ENCODE measurements at regions not wholly inside any gene's neighbourhood (a gene's known extent, or its start where the extent isn't known, plus 50 kb on each side); places are given as distances from the start of the nearest gene placed in this dataset.

GRCh38 chr16:55389426-55390073, 65.5 kb downstream of the IRX6 start:
- CTCF ChIA-PET: no interaction called here
- no peak for TF ChIP-seq FOXM1 (IDR thresholded peaks at IDR 0.05; ENCODE audit: borderline replicate concordance)
- no peak for TF ChIP-seq TARDBP (IDR thresholded peaks at IDR 0.05)
- no peak for TF ChIP-seq FOXA1 (IDR thresholded peaks at IDR 0.05)
- TF ChIP-seq PKNOX1 (IDR thresholded peaks at IDR 0.05): no peak
- no peak for TF ChIP-seq SP1 (IDR thresholded peaks at IDR 0.05)
- POLR2A ChIA-PET: interaction anchor here (0.6 kb wide), 1 partner anchor 1711 kb away, joined by 4 read pairs; no protein-coding TSS in a partner anchor

GRCh38 chr16:55390630-55391237, 66.7 kb downstream of the IRX6 start:
- ChIA-PET CTCF (interaction anchor here (1.2 kb wide), 1 partner anchor 11 kb away, joined by 3 read pairs; no protein-coding TSS in a partner anchor), POLR2A (no interaction called here)
- DNase-seq (ENCODE audit: extremely low spot score): no peak
- TF ChIP-seq PKNOX1 (IDR thresholded peaks at IDR 0.05): no peak
- TF ChIP-seq CTBP1 (IDR thresholded peaks at IDR 0.05; ENCODE audit: borderline replicate concordance): no peak
- no peak for TF ChIP-seq FOXM1 (IDR thresholded peaks at IDR 0.05; ENCODE audit: borderline replicate concordance)
- no peak for TF ChIP-seq NFRKB (IDR thresholded peaks at IDR 0.05)
- TF ChIP-seq FOXA1 (IDR thresholded peaks at IDR 0.05): no peak
- TF ChIP-seq SP1 (IDR thresholded peaks at IDR 0.05): no peak
- no peak for TF ChIP-seq LEF1 (IDR thresholded peaks at IDR 0.05; ENCODE audit: borderline replicate concordance)
- no peak for TF ChIP-seq ELF4 (IDR thresholded peaks at IDR 0.05)
- no peak for TF ChIP-seq ARNT (IDR thresholded peaks at IDR 0.05)
- TF ChIP-seq TARDBP (IDR thresholded peaks at IDR 0.05): no peak
- TF ChIP-seq HDGF (IDR thresholded peaks at IDR 0.05; ENCODE audit: borderline replicate concordance): no peak
- no peak for TF ChIP-seq L3MBTL2 (conservative IDR thresholded peaks at IDR 0.05)
- no peak for TF ChIP-seq SUZ12 (IDR thresholded peaks at IDR 0.05)
- no peak for TF ChIP-seq FOXK2 (IDR thresholded peaks at IDR 0.05)
- no peak for TF ChIP-seq ZNF384 (IDR thresholded peaks at IDR 0.05)
- TF ChIP-seq BHLHE40 (IDR thresholded peaks at IDR 0.05; ENCODE audit: borderline replicate concordance): no peak

More at GRCh38 chr16:55389426-55390073, 65.5 kb downstream of the IRX6 start:
- no peak for DNase-seq (ENCODE audit: extremely low spot score)

GRCh38 chr16:55391760-55392375, 67.9 kb downstream of the IRX6 start:
- POLR2A ChIA-PET: no interaction called here
- DNase-seq (ENCODE audit: extremely low spot score): no peak
- no peak for TF ChIP-seq ARNT (IDR thresholded peaks at IDR 0.05)
- TF ChIP-seq SP1 (IDR thresholded peaks at IDR 0.05): no peak
- no peak for TF ChIP-seq NFRKB (IDR thresholded peaks at IDR 0.05)
- no peak for TF ChIP-seq FOXA1 (IDR thresholded peaks at IDR 0.05)
- no peak for TF ChIP-seq TARDBP (IDR thresholded peaks at IDR 0.05)
- CTCF ChIA-PET: interaction anchor here (1.2 kb wide), 1 partner anchor 12 kb away, joined by 3 read pairs; no protein-coding TSS in a partner anchor

- ChIA-PET CTCF (no interaction called here), POLR2A (no interaction called here)
- TF ChIP-seq LEF1 (IDR thresholded peaks at IDR 0.05; ENCODE audit: borderline replicate concordance) (no peak), HDGF (IDR thresholded peaks at IDR 0.05; ENCODE audit: borderline replicate concordance) (no peak), BHLHE40 (IDR thresholded peaks at IDR 0.05; ENCODE audit: borderline replicate concordance) (no peak), FOXA1 (IDR thresholded peaks at IDR 0.05) (no peak), ZNF384 (IDR thresholded peaks at IDR 0.05) (no peak), NFRKB (IDR thresholded peaks at IDR 0.05) (no peak), SP1 (IDR thresholded peaks at IDR 0.05) (no peak), FOXK2 (IDR thresholded peaks at IDR 0.05) (no peak), PKNOX1 (IDR thresholded peaks at IDR 0.05) (no peak), TARDBP (IDR thresholded peaks at IDR 0.05) (no peak), CTBP1 (IDR thresholded peaks at IDR 0.05; ENCODE audit: borderline replicate concordance) (no peak), ARNT (IDR thresholded peaks at IDR 0.05) (no peak), SUZ12 (IDR thresholded peaks at IDR 0.05) (no peak), ELF4 (IDR thresholded peaks at IDR 0.05) (no peak), L3MBTL2 (conservative IDR thresholded peaks at IDR 0.05) (no peak), FOXM1 (IDR thresholded peaks at IDR 0.05; ENCODE audit: borderline replicate concordance) (no peak)
- no peak for DNase-seq (ENCODE audit: extremely low spot score)
Observed at GRCh38 chr16:55392701-55393100, 68.7 kb downstream of the IRX6 start.

- ChIA-PET CTCF (no interaction called here), POLR2A (no interaction called here)
- no peak for DNase-seq (ENCODE audit: extremely low spot score)
- no peak for TF ChIP-seq FOXM1 (IDR thresholded peaks at IDR 0.05; ENCODE audit: borderline replicate concordance)
- no peak for TF ChIP-seq HDGF (IDR thresholded peaks at IDR 0.05; ENCODE audit: borderline replicate concordance)
- no peak for TF ChIP-seq TARDBP (IDR thresholded peaks at IDR 0.05)
- no peak for TF ChIP-seq ARNT (IDR thresholded peaks at IDR 0.05)
- TF ChIP-seq SP1 (IDR thresholded peaks at IDR 0.05): no peak
- no peak for TF ChIP-seq L3MBTL2 (conservative IDR thresholded peaks at IDR 0.05)
- no peak for TF ChIP-seq FOXA1 (IDR thresholded peaks at IDR 0.05)
- TF ChIP-seq LEF1 (IDR thresholded peaks at IDR 0.05; ENCODE audit: borderline replicate concordance): no peak
- TF ChIP-seq BHLHE40 (IDR thresholded peaks at IDR 0.05; ENCODE audit: borderline replicate concordance): no peak
- TF ChIP-seq CTBP1 (IDR thresholded peaks at IDR 0.05; ENCODE audit: borderline replicate concordance): no peak
Observed at GRCh38 chr16:55393991-55394390, 70.0 kb downstream of the IRX6 start.

- ChIA-PET POLR2A (no interaction called here), CTCF (interaction anchor here (0.8 kb wide), 1 partner anchor 310 kb away, joined by 4 read pairs; no protein-coding TSS in a partner anchor)
- TF ChIP-seq SP1 (IDR thresholded peaks at IDR 0.05) (no peak), CTBP1 (IDR thresholded peaks at IDR 0.05; ENCODE audit: borderline replicate concordance) (no peak), TARDBP (IDR thresholded peaks at IDR 0.05) (no peak), L3MBTL2 (conservative IDR thresholded peaks at IDR 0.05) (no peak), BHLHE40 (IDR thresholded peaks at IDR 0.05; ENCODE audit: borderline replicate concordance) (no peak), FOXA1 (IDR thresholded peaks at IDR 0.05) (no peak), FOXM1 (IDR thresholded peaks at IDR 0.05; ENCODE audit: borderline replicate concordance) (no peak), SUZ12 (IDR thresholded peaks at IDR 0.05) (no peak), LEF1 (IDR thresholded peaks at IDR 0.05; ENCODE audit: borderline replicate concordance) (no peak), HDGF (IDR thresholded peaks at IDR 0.05; ENCODE audit: borderline replicate concordance) (no peak), ELF4 (IDR thresholded peaks at IDR 0.05) (no peak)
Observed at GRCh38 chr16:55398762-55399161, 74.8 kb downstream of the IRX6 start.

More at GRCh38 chr16:55398762-55399161, 74.8 kb downstream of the IRX6 start:
- DNase-seq (ENCODE audit: extremely low spot score): no peak
